ENCODE measurements at regions not wholly inside any gene's neighbourhood (a gene's known extent, or its start where the extent isn't known, plus 50 kb on each side); places are given as distances from the start of the nearest gene placed in this dataset.

DNA sequence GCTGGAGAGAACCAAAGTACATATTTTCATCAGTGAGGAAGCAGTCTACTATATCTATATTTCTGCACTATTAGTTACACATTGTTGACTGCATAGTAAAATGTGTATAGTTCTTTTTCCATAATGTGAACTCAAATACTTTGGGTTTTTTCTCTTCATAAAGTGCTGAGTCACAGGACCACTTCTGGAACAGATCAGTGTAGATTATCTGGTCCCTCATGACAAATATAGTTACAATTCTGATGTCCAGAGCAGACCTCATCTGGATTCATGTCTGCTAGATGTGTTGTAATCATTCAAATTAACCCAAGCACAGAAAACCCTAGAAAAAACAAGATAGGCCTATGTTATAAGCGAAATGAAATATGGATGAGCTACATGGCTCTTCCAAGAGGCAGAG is 171.4 kb downstream of the SUCLA2 start:
- no peaks in the 10 kb centered on the region for H3K27me3 ChIP-seq
- no peaks in the 10 kb centered on the region for H3K9me3 ChIP-seq
- no peaks in the 10 kb centered on the region for H3K4me1 ChIP-seq
- intact Hi-C loops (cut with DNase I; ENCODE audit: low total_unique reads): no loop called here
- DNase-seq (ENCODE audit: low spot score in 2 of 2): no peak
- TF ChIP-seq POLR2AphosphoS5 (IDR thresholded peaks at IDR 0.05) (no peak), POLR2A (IDR thresholded peaks at IDR 0.05) (no peak)
- TF ChIP-seq, protein P1, sequence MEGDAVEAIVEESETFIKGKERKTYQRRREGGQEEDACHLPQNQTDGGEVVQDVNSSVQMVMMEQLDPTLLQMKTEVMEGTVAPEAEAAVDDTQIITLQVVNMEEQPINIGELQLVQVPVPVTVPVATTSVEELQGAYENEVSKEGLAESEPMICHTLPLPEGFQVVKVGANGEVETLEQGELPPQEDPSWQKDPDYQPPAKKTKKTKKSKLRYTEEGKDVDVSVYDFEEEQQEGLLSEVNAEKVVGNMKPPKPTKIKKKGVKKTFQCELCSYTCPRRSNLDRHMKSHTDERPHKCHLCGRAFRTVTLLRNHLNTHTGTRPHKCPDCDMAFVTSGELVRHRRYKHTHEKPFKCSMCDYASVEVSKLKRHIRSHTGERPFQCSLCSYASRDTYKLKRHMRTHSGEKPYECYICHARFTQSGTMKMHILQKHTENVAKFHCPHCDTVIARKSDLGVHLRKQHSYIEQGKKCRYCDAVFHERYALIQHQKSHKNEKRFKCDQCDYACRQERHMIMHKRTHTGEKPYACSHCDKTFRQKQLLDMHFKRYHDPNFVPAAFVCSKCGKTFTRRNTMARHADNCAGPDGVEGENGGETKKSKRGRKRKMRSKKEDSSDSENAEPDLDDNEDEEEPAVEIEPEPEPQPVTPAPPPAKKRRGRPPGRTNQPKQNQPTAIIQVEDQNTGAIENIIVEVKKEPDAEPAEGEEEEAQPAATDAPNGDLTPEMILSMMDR (IDR thresholded peaks at IDR 0.05): no peak
- no peak overlapping the region for H3K4me3 ChIP-seq
- no peak overlapping the region for H3K27ac ChIP-seq
- no peaks in the 10 kb centered on the region for H3K36me3 ChIP-seq

DNA sequence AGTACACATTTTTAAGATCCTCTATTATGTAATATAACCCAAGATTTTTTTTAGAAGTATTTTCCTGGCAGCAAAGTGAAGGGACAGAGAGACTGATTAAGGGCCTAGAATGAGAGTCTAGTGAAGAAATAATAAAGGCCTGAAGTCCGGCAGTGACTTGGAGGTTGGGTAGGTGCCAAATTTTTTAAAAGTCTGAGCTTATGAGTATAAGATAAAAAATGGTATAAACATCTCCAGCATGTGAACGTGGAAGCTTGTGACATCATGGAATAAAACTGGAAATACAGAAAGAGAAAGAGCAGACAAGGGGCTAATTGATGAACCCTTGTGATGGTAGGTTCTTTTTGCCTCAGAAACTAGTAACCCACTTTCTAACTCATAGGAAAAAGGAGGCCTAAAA is 174.6 kb downstream of the SUCLA2 start:
- TF ChIP-seq POLR2AphosphoS5 (IDR thresholded peaks at IDR 0.05) (no peak), POLR2A (IDR thresholded peaks at IDR 0.05) (no peak)
- TF ChIP-seq, protein P1 (IDR thresholded peaks at IDR 0.05): no peak
- Histone ChIP-seq H3K36me3 (no peaks in the 10 kb centered on the region), H3K9me3 (no peaks in the 10 kb centered on the region), H3K4me3 (no peak overlapping the region), H3K27me3 (no peaks in the 10 kb centered on the region), H3K27ac (no peak overlapping the region), H3K4me1 (no peaks in the 10 kb centered on the region)
- intact Hi-C loops (cut with DNase I; ENCODE audit: low total_unique reads): no loop called here
- no peak for DNase-seq (ENCODE audit: low spot score in 2 of 2)

DNA sequence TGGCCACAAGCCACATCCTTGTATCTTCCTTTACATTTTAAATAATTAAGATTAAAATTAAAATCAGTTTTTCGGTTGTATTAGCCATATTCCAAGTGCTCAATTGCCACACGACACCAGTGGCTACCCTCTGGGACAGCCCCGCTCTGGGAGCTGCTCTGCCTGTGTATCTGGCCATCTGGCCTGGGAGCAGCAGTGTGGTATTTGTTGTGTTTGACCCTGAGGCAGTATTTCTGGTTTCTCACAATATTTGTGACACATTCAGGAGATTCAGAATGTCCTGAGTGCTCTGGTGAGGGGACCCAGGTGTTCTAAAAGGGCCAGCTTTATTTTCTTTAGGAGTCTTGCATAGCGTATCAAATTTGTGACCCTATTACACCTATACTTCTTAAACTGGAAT is 179.0 kb downstream of the SUCLA2 start:
- Histone ChIP-seq H3K4me3 (no peak overlapping the region), H3K27ac (no peak overlapping the region), H3K4me1 (no peaks in the 10 kb centered on the region), H3K27me3 (no peaks in the 10 kb centered on the region), H3K9me3 (no peaks in the 10 kb centered on the region), H3K36me3 (no peaks in the 10 kb centered on the region)
- intact Hi-C loops (cut with DNase I; ENCODE audit: low total_unique reads): no loop called here
- no peak for DNase-seq (ENCODE audit: low spot score in 2 of 2)
- TF ChIP-seq POLR2A (IDR thresholded peaks at IDR 0.05): no peak
- TF ChIP-seq, protein P1 (IDR thresholded peaks at IDR 0.05): no peak
- no peak for TF ChIP-seq POLR2AphosphoS5 (IDR thresholded peaks at IDR 0.05)

DNA sequence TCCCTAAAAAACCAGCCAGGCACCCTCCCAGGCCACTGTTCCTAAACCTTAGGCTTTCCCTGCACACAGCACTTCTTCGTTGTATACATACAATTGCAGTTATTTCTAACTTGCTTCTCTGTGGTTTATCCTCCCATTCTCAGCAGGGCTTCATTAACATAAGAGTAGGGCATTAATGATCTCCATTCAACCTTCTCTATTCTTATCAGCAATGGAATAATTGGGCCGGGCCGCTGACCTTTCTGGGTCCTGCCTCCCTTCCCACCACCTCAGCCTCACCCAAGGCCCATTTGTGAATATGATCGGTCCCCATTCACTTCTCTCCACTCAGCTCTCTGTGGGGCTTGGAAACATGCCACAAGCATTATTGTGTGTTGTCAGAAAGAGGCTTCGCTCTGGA is 184.2 kb downstream of the SUCLA2 start:
- no peaks in the 10 kb centered on the region for H3K9me3 ChIP-seq
- DNase-seq (ENCODE audit: low spot score in 2 of 2): no peak
- H3K4me1 ChIP-seq: no peaks in the 10 kb centered on the region
- H3K27ac ChIP-seq: no peak overlapping the region
- TF ChIP-seq, protein P1 (IDR thresholded peaks at IDR 0.05): no peak
- TF ChIP-seq POLR2AphosphoS5 (IDR thresholded peaks at IDR 0.05): no peak
- no peak for TF ChIP-seq POLR2A (IDR thresholded peaks at IDR 0.05)
- intact Hi-C loops (cut with DNase I; ENCODE audit: low total_unique reads): no loop called here
- no peaks in the 10 kb centered on the region for H3K36me3 ChIP-seq
- no peaks in the 10 kb centered on the region for H3K27me3 ChIP-seq
- no peak overlapping the region for H3K4me3 ChIP-seq

DNA sequence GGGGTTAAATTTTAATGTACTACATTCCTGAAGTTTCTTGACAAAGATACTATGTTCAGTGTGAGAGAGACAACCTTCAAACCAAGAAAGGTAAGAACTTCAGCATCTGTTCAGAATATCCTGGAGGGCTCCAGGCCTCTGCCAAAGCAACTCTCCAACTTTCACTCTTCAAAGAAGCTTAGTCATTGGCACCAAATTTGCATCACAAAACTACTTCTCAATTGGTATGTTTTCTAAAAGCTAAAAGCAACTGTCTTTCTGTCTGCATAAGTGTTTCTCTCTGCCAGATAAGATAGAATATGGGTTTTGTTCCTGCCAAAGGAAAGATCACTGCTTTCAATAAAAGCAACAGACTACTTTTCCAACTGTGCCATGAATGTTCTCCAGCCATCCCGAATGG is 187.4 kb downstream of the SUCLA2 start:
- H3K4me3 ChIP-seq: no peak overlapping the region
- no peaks in the 10 kb centered on the region for H3K27me3 ChIP-seq
- H3K4me1 ChIP-seq: no peaks in the 10 kb centered on the region
- intact Hi-C loops (cut with DNase I; ENCODE audit: low total_unique reads): no loop called here
- H3K27ac ChIP-seq: no peak overlapping the region
- H3K36me3 ChIP-seq: no peaks in the 10 kb centered on the region
- H3K9me3 ChIP-seq: no peaks in the 10 kb centered on the region
- no peak for DNase-seq (ENCODE audit: low spot score in 2 of 2)
- TF ChIP-seq, protein P1 (IDR thresholded peaks at IDR 0.05): no peak
- TF ChIP-seq POLR2AphosphoS5 (IDR thresholded peaks at IDR 0.05) (no peak), POLR2A (IDR thresholded peaks at IDR 0.05) (no peak)
